HG02763 (cell line): ENCODE measurements at regions not wholly inside any gene's neighbourhood (a gene's known extent, or its start where the extent isn't known, plus 50 kb on each side); places are given as distances from the start of the nearest gene placed in this dataset.
A peak's percentile ranks its signal among the peaks of the same experiment; 100 is the strongest.
"Not testable (repeated sequence)": the region's sequence is repeated elsewhere in the genome, so short reads cannot be mapped to it uniquely, and the experiment has no call there.

Experiments used
- ATAC-seq: cut with Tn5 transposase; IDR thresholded peaks from one replicate; pipeline ENCODE4 v1.9.1; 2021; ENCODE audit warnings: mild to moderate bottlenecking, moderate library complexity; ENCODE audit not compliant: unreplicated experiment

- ATAC-seq, result no peak
Observed at GRCh38 chr13:78876915-78877549, 218.1 kb upstream of the OBI1 start.

- peak; percentile 57 for ATAC-seq
Observed at GRCh38 chr13:78875792-78876580, 217.0 kb upstream of the OBI1 start.

GRCh38 chr13:78868991-78869390, 210.0 kb upstream of the OBI1 start:
- no peak for ATAC-seq

- ATAC-seq, result no peak
Observed at GRCh38 chr13:78867655-78868054, 208.7 kb upstream of the OBI1 start.

DNA sequence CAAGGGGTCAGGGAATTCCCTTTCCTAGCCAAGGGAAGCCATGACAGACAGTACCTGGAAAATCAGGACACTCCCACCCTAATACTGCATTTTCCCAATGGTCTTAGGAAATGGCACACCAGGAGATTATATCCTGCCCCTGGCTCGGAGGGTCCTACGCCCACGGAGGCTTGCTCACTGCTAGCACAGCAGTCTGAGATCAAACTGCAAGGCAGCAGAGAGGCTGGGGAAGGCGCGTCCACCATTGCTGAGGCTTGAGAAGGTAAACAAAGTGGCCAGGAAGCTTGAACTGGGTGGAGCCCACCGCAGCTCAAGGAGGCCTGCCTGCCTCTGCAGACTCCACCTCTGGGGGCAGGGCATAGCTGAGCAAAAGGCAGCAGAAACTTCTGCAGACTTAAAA, 207.1 kb upstream of the OBI1 start:
- ATAC-seq, result not testable (repeated sequence)

GRCh38 chr13:78862446-78862845, 203.5 kb upstream of the OBI1 start:
- no peak for ATAC-seq

- no peak for ATAC-seq
Observed at GRCh38 chr13:78852709-78853108, 193.8 kb upstream of the OBI1 start.

- ATAC-seq, result no peak
Observed at GRCh38 chr13:78845656-78846365, 186.9 kb upstream of the OBI1 start.

DNA sequence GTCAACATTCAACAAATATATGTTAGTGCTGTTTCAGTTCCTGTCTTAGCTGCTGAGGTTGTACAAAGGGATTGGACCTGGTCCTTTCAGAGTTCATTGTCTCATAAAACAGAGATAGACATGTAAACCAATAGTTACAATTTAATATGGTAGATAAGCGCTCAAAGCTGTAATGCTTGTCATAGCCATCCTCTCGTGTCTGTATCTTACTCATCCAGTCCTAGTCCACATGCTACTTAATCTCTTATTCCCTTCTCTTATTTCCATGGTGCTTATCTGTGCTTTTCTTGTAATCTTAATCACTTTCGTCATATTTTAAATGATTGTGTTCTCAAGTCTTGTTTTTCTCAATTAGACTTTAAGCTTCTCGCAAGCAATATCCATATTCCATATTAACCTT, 185.2 kb upstream of the OBI1 start:
- no peak for ATAC-seq

GRCh38 chr13:78841358-78841963, 182.5 kb upstream of the OBI1 start:
- ATAC-seq, result no peak

GRCh38 chr13:78836238-78836784, 177.4 kb upstream of the OBI1 start:
- no peak for ATAC-seq

GRCh38 chr13:78832461-78832860, 173.5 kb upstream of the OBI1 start:
- ATAC-seq, result no peak

GRCh38 chr13:78830508-78830907, 171.6 kb upstream of the OBI1 start:
- ATAC-seq, result no peak

DNA sequence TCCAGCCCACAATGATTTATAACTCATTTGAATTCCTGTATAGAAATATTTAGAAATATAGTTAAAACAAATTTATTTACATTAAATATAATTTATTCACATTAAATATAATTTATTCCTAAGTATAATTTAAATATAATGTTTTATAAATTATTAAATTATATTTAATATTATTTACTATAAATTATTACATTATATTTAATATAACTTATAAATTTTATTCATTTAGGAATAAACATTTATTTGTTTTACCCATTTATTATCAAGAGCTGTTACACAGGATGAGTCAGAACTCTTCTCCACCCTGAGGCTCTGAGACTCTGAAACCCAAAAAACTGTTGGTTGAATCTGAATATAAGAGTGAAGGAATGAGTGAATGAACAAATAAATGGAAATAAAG, 170.9 kb upstream of the OBI1 start:
- no peak for ATAC-seq

DNA sequence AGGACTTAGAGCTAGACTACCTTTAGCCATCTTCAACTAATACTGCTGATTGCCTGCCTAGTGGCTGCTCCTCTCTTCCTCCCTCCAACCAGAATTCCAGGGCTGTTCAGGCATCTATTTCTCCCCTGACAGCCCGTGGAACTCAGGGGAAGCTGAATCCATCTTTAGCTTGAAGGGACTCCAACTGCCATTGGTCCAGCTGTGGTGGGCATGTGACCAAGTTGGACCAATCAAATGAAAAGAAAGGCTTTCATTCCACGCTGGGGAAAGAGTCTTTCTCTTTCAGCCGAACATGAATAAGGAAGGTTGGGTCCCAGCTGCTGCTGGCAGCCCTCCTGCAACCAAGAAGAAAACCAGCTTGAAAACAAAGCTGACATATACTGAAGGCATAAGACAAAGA, 168.5 kb upstream of the OBI1 start:
- no peak for ATAC-seq

- no peak for ATAC-seq
Observed at GRCh38 chr13:78826936-78827335, 168.0 kb upstream of the OBI1 start.

DNA sequence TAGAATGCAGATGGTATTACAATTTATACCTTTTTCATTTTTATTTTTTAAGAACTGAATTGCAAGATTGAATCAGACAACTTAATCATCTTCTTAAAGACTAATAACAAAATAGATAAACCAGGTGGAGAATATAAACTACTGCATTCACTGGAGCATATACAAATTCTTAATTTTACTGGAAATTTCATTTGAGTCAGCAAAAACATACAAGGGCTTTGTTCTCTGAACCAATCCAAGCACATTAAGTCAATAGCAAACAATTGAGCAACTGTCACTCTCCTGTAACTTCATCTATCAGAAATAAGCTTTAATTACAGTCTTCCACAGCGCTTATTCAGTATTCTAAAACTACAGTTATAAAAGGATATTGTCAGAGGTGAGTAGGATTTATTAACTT, 167.4 kb upstream of the OBI1 start:
- ATAC-seq, result no peak

- no peak for ATAC-seq
Observed at GRCh38 chr13:78820541-78820940, 161.6 kb upstream of the OBI1 start.

- no peak for ATAC-seq
Observed at GRCh38 chr13:78816592-78816991, 157.6 kb upstream of the OBI1 start.

DNA sequence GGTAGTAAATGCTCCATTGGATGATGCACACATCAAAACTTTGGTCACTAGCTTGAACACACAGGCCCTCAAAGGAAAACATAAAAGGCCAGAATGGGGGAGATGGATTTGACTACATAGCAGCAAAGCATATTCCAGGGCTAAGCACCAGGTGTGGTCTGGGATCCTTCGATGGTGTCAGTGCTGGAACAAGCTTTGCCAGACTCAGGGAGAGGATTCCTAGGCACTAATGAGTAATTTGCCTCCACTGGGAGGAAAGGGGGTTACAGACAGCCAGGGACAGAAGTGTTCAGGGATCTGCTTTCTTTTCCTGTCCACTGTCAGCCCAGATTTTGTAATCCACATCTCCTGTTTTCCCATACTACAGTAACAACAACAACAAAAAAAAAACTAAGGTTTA, 157.2 kb upstream of the OBI1 start:
- ATAC-seq, result no peak

GRCh38 chr13:78806457-78806856, 147.5 kb upstream of the OBI1 start:
- no peak for ATAC-seq
